ENCODE measurements at regions not wholly inside any gene's neighbourhood (a gene's known extent, or its start where the extent isn't known, plus 50 kb on each side); places are given as distances from the start of the nearest gene placed in this dataset.
"Not testable (repeated sequence)": the region's sequence is repeated elsewhere in the genome, so short reads cannot be mapped to it uniquely, and the experiment has no call there.

GRCh38 chr6:103313432-103313831, 1546.3 kb downstream of the HACE1 start:
- no peak for TF ChIP-seq CTCF (IDR thresholded peaks at IDR 0.05; ENCODE audit: extremely low read depth, missing control alignments)
- DNase-seq (ENCODE audit: low spot score): no peak

- not testable (repeated sequence) for DNase-seq (ENCODE audit: low spot score)
These were observed 1565.3 kb downstream of the HACE1 start for GRCh38 chr6:103294376-103294775.

- TF ChIP-seq CTCF (IDR thresholded peaks at IDR 0.05; ENCODE audit: extremely low read depth, missing control alignments): no peak
- DNase-seq (ENCODE audit: low spot score): no peak
These were observed 1574.9 kb downstream of the HACE1 start for GRCh38 chr6:103284835-103285234.

DNA sequence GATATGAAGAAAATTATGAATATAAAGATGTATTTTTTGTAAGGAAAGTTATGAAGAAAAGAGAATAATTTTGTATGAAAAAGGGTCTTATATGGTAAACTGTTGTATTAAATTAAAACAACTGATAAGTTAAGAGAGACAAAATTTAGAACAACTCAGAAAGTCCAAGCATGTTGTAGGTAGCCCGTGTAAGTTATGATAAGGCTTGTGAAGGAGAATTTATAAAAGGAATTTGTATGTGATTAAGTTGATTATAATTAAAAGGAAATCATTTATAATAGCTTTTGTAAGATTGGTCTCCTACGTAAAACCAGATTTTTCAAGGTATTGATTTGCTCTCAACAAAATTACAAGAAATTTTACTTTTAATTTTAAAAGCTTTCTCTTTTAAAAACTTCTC, 1579.3 kb downstream of the HACE1 start:
- DNase-seq (ENCODE audit: low spot score): no peak
- TF ChIP-seq CTCF (IDR thresholded peaks at IDR 0.05; ENCODE audit: extremely low read depth, missing control alignments): no peak

GRCh38 chr6:103277936-103278335, 1581.8 kb downstream of the HACE1 start:
- DNase-seq (ENCODE audit: low spot score): no peak
- TF ChIP-seq CTCF (IDR thresholded peaks at IDR 0.05; ENCODE audit: extremely low read depth, missing control alignments): no peak

- no peak for TF ChIP-seq CTCF (IDR thresholded peaks at IDR 0.05; ENCODE audit: extremely low read depth, missing control alignments)
- peak; percentile 1 for DNase-seq (ENCODE audit: low spot score)
These were observed 1586.7 kb downstream of the HACE1 start for GRCh38 chr6:103273048-103273447.

- no peak for DNase-seq (ENCODE audit: low spot score)
- TF ChIP-seq CTCF (IDR thresholded peaks at IDR 0.05; ENCODE audit: extremely low read depth, missing control alignments): no peak
These were observed 1590.1 kb downstream of the HACE1 start for GRCh38 chr6:103269581-103269980.

GRCh38 chr6:103268335-103268734, 1591.4 kb downstream of the HACE1 start:
- no peak for TF ChIP-seq CTCF (IDR thresholded peaks at IDR 0.05; ENCODE audit: extremely low read depth, missing control alignments)
- no peak for DNase-seq (ENCODE audit: low spot score)
